Panc1 (cell line): ENCODE measurements at regions not wholly inside any gene's neighbourhood (a gene's known extent, or its start where the extent isn't known, plus 50 kb on each side); places are given as distances from the start of the nearest gene placed in this dataset.

Source experiments
- ATAC-seq: fragments of 200-7000 bp; cut with Tn5 transposase; 2 replicates; pipeline ENCODE4 v1.9.1; 2020; ENCODE audit warnings: mild to moderate bottlenecking, moderate library complexity
- BruUV-seq: library from RNA; stranded (reverse); fragments of 400-500 nt; replicated peaks from 2 replicates; lab custom pipeline; 2021; lab: Mats Ljungman, UMichigan
- CTCF ChIA-PET: fragments of 300-600 bp; sonication (Branson Sonifier 250); formaldehyde crosslinking; loops from one replicate; lab custom pipeline; 2022; ENCODE audit warnings: antibody characterized with exemption; lab: Charles Lee
- POLR2A ChIA-PET: fragments of 300-600 bp; sonication (Branson Sonifier 250); formaldehyde crosslinking; loops from one replicate; lab custom pipeline; 2022; ENCODE audit warnings: antibody characterized with exemption; lab: Charles Lee
- DNase-seq: peaks from one replicate; pipeline ENCODE4 v3.0.0-alpha.2; 2010; ENCODE audit warnings: low read depth, low spot score
- H3K27ac ChIP-seq: 2 replicates; pipeline ENCODE4 v1.5.1; 2011; ENCODE audit warnings: mild to moderate bottlenecking, low read length, inconsistent platforms
- H3K27me3 ChIP-seq: fragments of 200-500 bp; sonication (Bioruptor generic); 2 replicates; pipeline ENCODE4 v1.6.0; 2014; ENCODE audit warnings: low read length, inconsistent platforms; ENCODE audit not compliant: control insufficient read depth, insufficient read depth
- H3K36me3 ChIP-seq: fragments of 200-500 bp; sonication (Bioruptor generic); 2 replicates; pipeline ENCODE4 v1.5.1; 2014; ENCODE audit warnings: inconsistent platforms, mild to moderate bottlenecking, low read length, moderate library complexity; ENCODE audit not compliant: control insufficient read depth, insufficient read depth
- H3K4me1 ChIP-seq: 2 replicates; pipeline ENCODE4 v1.5.1; 2011; ENCODE audit warnings: inconsistent platforms, mild to moderate bottlenecking, low read length, moderate library complexity; ENCODE audit not compliant: control insufficient read depth, insufficient read depth
- H3K4me3 ChIP-seq, 2 experiments: 2 replicates each; pipeline ENCODE4 v1.5.1; 2011 to 2012; ENCODE audit warnings: low read depth in 2 of 2, low read length in 2 of 2, mild to moderate bottlenecking in 2 of 2, inconsistent platforms in 1 of 2, moderate library complexity in 1 of 2
- H3K9me3 ChIP-seq: fragments of 200-500 bp; sonication (Bioruptor generic); 2 replicates; pipeline ENCODE4 v1.5.1; 2014; ENCODE audit warnings: low read depth, mild to moderate bottlenecking, inconsistent platforms, low read length, moderate library complexity; ENCODE audit not compliant: control insufficient read depth, insufficient read depth
- POLR2AphosphoS5 ChIP-seq: IDR thresholded peaks from 2 replicates; pipeline ENCODE4 v1.6.1; 2012; ENCODE audit warnings: mild to moderate bottlenecking, low read depth, low read length, moderate library complexity
- SIN3A ChIP-seq: IDR thresholded peaks from 2 replicates; pipeline ENCODE4 v1.6.1; 2012; ENCODE audit warnings: low read depth, mild to moderate bottlenecking, low read length, moderate library complexity, borderline replicate concordance; ENCODE audit not compliant: insufficient read depth
- TCF7L2 ChIP-seq: IDR thresholded peaks from 2 replicates; pipeline ENCODE4 v1.6.1; 2011; ENCODE audit warnings: mild to moderate bottlenecking, low read depth, low read length, inconsistent platforms
- in situ Hi-C: cut with HindIII; loops from 2 replicates; pipeline ENCODE4 v1.10.0; 2016; ENCODE audit warnings: low sequenced_read_pairs, low pct_unique_long_range_greater_than_20kb
- intact Hi-C: fragments of 100-400 bp; cut with micrococcal nuclease; formaldehyde crosslinking; loops from one replicate; pipeline ENCODE4 v1.10.0; 2022; ENCODE audit not compliant: unreplicated experiment
- TF ChIP-seq, protein P1 (sequence below), 2 experiments: IDR thresholded peaks; 2 replicates each; pipeline ENCODE4 v1.6.1; 2011 to 2012; ENCODE audit warnings: low read depth in 2 of 2, control low read depth in 1 of 2, low read length in 1 of 2, mild to moderate bottlenecking in 1 of 2, moderate library complexity in 1 of 2; ENCODE audit not compliant: insufficient read depth in 1 of 2
- TF ChIP-seq, protein P2 (sequence below): fragments of 450-650 bp; IDR thresholded peaks from 2 replicates; pipeline ENCODE4 v1.5.1; 2017; ENCODE audit warnings: mild to moderate bottlenecking

DNA sequence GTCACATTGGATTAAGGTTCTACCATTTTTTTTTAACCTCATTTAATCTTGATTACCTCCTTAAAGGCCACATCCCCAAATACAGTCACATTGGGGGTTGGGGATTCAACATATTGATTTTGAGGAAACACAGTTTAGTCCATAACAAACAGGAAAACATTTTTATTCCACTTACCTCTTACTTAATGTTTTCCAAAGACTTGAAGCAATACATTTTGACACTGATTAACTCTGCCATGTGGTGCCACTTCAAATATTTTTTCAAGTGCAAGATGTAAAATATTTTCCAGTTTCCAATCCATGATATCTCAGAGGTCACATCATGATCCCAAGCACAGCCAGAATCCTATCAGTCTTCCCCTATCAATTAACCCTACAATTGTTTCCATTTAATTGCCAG lies 548.0 kb downstream of the CSNK1G3 start:
- intact Hi-C loops (no loop called here), in situ Hi-C loops (no loop called here)
- no peak for TF ChIP-seq POLR2AphosphoS5
- TF ChIP-seq, protein P1, sequence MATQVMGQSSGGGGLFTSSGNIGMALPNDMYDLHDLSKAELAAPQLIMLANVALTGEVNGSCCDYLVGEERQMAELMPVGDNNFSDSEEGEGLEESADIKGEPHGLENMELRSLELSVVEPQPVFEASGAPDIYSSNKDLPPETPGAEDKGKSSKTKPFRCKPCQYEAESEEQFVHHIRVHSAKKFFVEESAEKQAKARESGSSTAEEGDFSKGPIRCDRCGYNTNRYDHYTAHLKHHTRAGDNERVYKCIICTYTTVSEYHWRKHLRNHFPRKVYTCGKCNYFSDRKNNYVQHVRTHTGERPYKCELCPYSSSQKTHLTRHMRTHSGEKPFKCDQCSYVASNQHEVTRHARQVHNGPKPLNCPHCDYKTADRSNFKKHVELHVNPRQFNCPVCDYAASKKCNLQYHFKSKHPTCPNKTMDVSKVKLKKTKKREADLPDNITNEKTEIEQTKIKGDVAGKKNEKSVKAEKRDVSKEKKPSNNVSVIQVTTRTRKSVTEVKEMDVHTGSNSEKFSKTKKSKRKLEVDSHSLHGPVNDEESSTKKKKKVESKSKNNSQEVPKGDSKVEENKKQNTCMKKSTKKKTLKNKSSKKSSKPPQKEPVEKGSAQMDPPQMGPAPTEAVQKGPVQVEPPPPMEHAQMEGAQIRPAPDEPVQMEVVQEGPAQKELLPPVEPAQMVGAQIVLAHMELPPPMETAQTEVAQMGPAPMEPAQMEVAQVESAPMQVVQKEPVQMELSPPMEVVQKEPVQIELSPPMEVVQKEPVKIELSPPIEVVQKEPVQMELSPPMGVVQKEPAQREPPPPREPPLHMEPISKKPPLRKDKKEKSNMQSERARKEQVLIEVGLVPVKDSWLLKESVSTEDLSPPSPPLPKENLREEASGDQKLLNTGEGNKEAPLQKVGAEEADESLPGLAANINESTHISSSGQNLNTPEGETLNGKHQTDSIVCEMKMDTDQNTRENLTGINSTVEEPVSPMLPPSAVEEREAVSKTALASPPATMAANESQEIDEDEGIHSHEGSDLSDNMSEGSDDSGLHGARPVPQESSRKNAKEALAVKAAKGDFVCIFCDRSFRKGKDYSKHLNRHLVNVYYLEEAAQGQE (IDR thresholded peaks at IDR 0.05; ENCODE audit: insufficient read depth in 1 of 2, low read depth in 2 of 2, low read length in 1 of 2) = no peak
- TF ChIP-seq, protein P2, sequence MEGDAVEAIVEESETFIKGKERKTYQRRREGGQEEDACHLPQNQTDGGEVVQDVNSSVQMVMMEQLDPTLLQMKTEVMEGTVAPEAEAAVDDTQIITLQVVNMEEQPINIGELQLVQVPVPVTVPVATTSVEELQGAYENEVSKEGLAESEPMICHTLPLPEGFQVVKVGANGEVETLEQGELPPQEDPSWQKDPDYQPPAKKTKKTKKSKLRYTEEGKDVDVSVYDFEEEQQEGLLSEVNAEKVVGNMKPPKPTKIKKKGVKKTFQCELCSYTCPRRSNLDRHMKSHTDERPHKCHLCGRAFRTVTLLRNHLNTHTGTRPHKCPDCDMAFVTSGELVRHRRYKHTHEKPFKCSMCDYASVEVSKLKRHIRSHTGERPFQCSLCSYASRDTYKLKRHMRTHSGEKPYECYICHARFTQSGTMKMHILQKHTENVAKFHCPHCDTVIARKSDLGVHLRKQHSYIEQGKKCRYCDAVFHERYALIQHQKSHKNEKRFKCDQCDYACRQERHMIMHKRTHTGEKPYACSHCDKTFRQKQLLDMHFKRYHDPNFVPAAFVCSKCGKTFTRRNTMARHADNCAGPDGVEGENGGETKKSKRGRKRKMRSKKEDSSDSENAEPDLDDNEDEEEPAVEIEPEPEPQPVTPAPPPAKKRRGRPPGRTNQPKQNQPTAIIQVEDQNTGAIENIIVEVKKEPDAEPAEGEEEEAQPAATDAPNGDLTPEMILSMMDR = no peak
- TF ChIP-seq SIN3A = no peak
- no peak for TF ChIP-seq TCF7L2
- no peak overlapping the region for H3K4me3 ChIP-seq
- no peaks in the 10 kb centered on the region for H3K27me3 ChIP-seq
- no peak for ATAC-seq
- no peak for DNase-seq
- ChIA-PET CTCF (no interaction called here), POLR2A (no interaction called here)
- H3K4me1 ChIP-seq = no peaks in the 10 kb centered on the region
- BruUV-seq = no TSS peak
- peak overlapping the region; percentile 17; the same call in 1 of the 2 replicates for H3K27ac ChIP-seq
- H3K36me3 ChIP-seq = no peaks in the 10 kb centered on the region
- no peaks in the 10 kb centered on the region for H3K9me3 ChIP-seq

DNA sequence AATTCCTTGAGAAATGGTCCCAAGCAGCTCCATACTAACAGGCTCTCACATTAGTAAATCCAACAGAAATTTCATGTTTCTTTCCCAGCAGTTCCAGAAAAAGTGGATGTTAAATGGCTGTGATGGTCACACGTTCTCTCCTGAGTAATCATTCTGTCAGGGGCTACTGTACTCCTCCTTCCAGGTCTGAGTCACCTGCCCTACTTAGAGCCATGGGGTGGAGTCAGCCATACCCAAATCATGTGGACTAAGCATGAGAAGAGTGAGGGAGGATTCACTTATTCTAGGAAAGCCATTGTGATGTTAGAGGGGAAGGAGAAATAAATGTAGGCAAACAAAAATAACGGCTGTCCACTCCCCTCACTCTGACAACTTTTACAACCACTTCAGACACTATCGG lies 547.2 kb downstream of the CSNK1G3 start:
- BruUV-seq = no TSS peak
- no peaks in the 10 kb centered on the region for H3K4me1 ChIP-seq
- TF ChIP-seq POLR2AphosphoS5 (no peak), SIN3A (no peak), TCF7L2 (no peak)
- TF ChIP-seq, protein P1 (IDR thresholded peaks at IDR 0.05; ENCODE audit: insufficient read depth in 1 of 2, low read depth in 2 of 2, low read length in 1 of 2) = no peak
- TF ChIP-seq, protein P2 = no peak
- no peaks in the 10 kb centered on the region for H3K36me3 ChIP-seq
- in situ Hi-C loops = no loop called here
- H3K27me3 ChIP-seq = no peaks in the 10 kb centered on the region
- intact Hi-C loops = no loop called here
- ATAC-seq (no peak), DNase-seq (no peak)
- H3K27ac ChIP-seq = peak overlapping the region; percentile 34; the same call in 1 of the 2 replicates
- no peaks in the 10 kb centered on the region for H3K9me3 ChIP-seq
- ChIA-PET CTCF (no interaction called here), POLR2A (no interaction called here)
- H3K4me3 ChIP-seq = no peak overlapping the region
